Peyer's patch (tissue), 4 donors: ENCODE measurements at regions not wholly inside any gene's neighbourhood (a gene's known extent, or its start where the extent isn't known, plus 50 kb on each side); places are given as distances from the start of the nearest gene placed in this dataset.

Source experiments
- DNase-seq, 3 donors: peaks; one replicate each; pipeline ENCODE4 v3.0.0-alpha.2; 2017 to 2019
- H3K27ac ChIP-seq, 4 donors: fragments of 200-600 bp; sonication (generic); one replicate each; pipeline ENCODE4 v1.5.1; 2016 to 2019
- H3K27me3 ChIP-seq, 2 donors: fragments of 200-600 bp; sonication (generic); one replicate each; pipeline ENCODE4 v1.5.1; 2019
- H3K36me3 ChIP-seq, 3 donors: fragments of 200-600 bp; sonication (generic); one replicate each; pipeline ENCODE4 v1.5.1; 2016 to 2019
- H3K4me1 ChIP-seq, 4 donors: fragments of 200-600 bp; sonication (generic); one replicate each; pipeline ENCODE4 v1.5.1; 2016 to 2019
- H3K4me3 ChIP-seq, 4 donors: fragments of 200-600 bp; sonication (generic); 1 replicate in 3 of 4; 2 replicates in 1 of 4; pipeline ENCODE4 v1.5.1; 2016 to 2019; ENCODE audit warnings: mild to moderate bottlenecking in 1 of 4
- H3K9me3 ChIP-seq, 4 donors: fragments of 200-600 bp; sonication (generic); one replicate each; pipeline ENCODE4 v1.5.1; 2016 to 2019; ENCODE audit warnings: mild to moderate bottlenecking in 1 of 4
- CTCF ChIP-seq, 6 experiments: fragments of 450-650 bp in 4 of 6; fragments of 200-600 bp in 2 of 6; sonication (generic) in 1 of 6; IDR thresholded peaks; one replicate each; pipeline ENCODE4 v1.5.1; 2017 to 2019; ENCODE audit warnings: antibody characterized with exemption in 6 of 6, mild to moderate bottlenecking in 3 of 6, moderate library complexity in 1 of 6
- POLR2A ChIP-seq, 2 donors: fragments of 450-650 bp; IDR thresholded peaks; one replicate each; pipeline ENCODE4 v1.5.1; 2017; ENCODE audit warnings: antibody characterized with exemption in 2 of 2, mild to moderate bottlenecking in 2 of 2, moderate library complexity in 2 of 2

GRCh38 chr2:186309901-186310300 is 176.2 kb upstream of the ZC3H15 start:
- TF ChIP-seq POLR2A (IDR thresholded peaks at IDR 0.05) (no peak), CTCF (IDR thresholded peaks at IDR 0.05) (no peak)
- H3K27ac ChIP-seq: no peak overlapping the region
- no peaks in the 10 kb centered on the region for H3K36me3 ChIP-seq
- H3K4me3 ChIP-seq: no peak overlapping the region
- H3K27me3 ChIP-seq: no peaks in the 10 kb centered on the region
- H3K4me1 ChIP-seq: no peaks in the 10 kb centered on the region
- DNase-seq: no peak
- H3K9me3 ChIP-seq: peaks cover 0 to 6% (median 0%) of the 10 kb centered on the region in 4 donors

- Histone ChIP-seq H3K4me3 (no peak overlapping the region), H3K27me3 (no peaks in the 10 kb centered on the region), H3K9me3 (no peaks in the 10 kb centered on the region), H3K36me3 (no peaks in the 10 kb centered on the region), H3K4me1 (no peaks in the 10 kb centered on the region), H3K27ac (no peak overlapping the region)
- TF ChIP-seq POLR2A (IDR thresholded peaks at IDR 0.05) (no peak), CTCF (IDR thresholded peaks at IDR 0.05) (no peak)
- no peak for DNase-seq
These were observed 167.0 kb upstream of the ZC3H15 start for GRCh38 chr2:186319105-186319504.

- Histone ChIP-seq H3K27me3 (no peaks in the 10 kb centered on the region), H3K36me3 (no peaks in the 10 kb centered on the region), H3K27ac (no peak overlapping the region), H3K4me1 (no peaks in the 10 kb centered on the region), H3K9me3 (no peaks in the 10 kb centered on the region), H3K4me3 (no peak overlapping the region)
- TF ChIP-seq CTCF (IDR thresholded peaks at IDR 0.05) (no peak), POLR2A (IDR thresholded peaks at IDR 0.05) (no peak)
- no peak for DNase-seq
These were observed 160.1 kb upstream of the ZC3H15 start for GRCh38 chr2:186325827-186326535.

- no peak overlapping the region for H3K27ac ChIP-seq
- no peaks in the 10 kb centered on the region for H3K9me3 ChIP-seq
- no peaks in the 10 kb centered on the region for H3K27me3 ChIP-seq
- H3K4me1 ChIP-seq: no peaks in the 10 kb centered on the region
- H3K4me3 ChIP-seq: no peak overlapping the region
- DNase-seq: no peak
- TF ChIP-seq CTCF (IDR thresholded peaks at IDR 0.05): no peak
- no peaks in the 10 kb centered on the region for H3K36me3 ChIP-seq
These were observed 158.7 kb upstream of the ZC3H15 start for GRCh38 chr2:186327251-186327868.

- H3K27ac ChIP-seq: no peak overlapping the region
- no peaks in the 10 kb centered on the region for H3K36me3 ChIP-seq
- no peaks in the 10 kb centered on the region for H3K4me1 ChIP-seq
- H3K9me3 ChIP-seq: no peaks in the 10 kb centered on the region
- H3K4me3 ChIP-seq: no peak overlapping the region
- no peak for TF ChIP-seq CTCF (IDR thresholded peaks at IDR 0.05)
- DNase-seq: no peak
- no peaks in the 10 kb centered on the region for H3K27me3 ChIP-seq
These were observed 157.2 kb upstream of the ZC3H15 start for GRCh38 chr2:186328838-186329237.
